Glutamatergic neuron (in vitro differentiated cells): ENCODE measurements at regions not wholly inside any gene's neighbourhood (a gene's known extent, or its start where the extent isn't known, plus 50 kb on each side); places are given as distances from the start of the nearest gene placed in this dataset.
"Not testable (repeated sequence)": the region's sequence is repeated elsewhere in the genome, so short reads cannot be mapped to it uniquely, and the experiment has no call there.

ENCODE experiments used
- DNase-seq: peaks from one replicate; pipeline ENCODE4 v3.0.0; 2022
- H3K27ac Mint-ChIP-seq: one replicate; pipeline ENCODE4 v1.8.0; 2020; ENCODE audit warnings: mild to moderate bottlenecking, mixed read lengths, inconsistent platforms; ENCODE audit not compliant: unreplicated experiment
- H3K27me3 Mint-ChIP-seq: one replicate; pipeline ENCODE4 v1.8.0; 2020; ENCODE audit warnings: mild to moderate bottlenecking, moderate library complexity, mixed read lengths, inconsistent platforms; ENCODE audit not compliant: unreplicated experiment
- H3K36me3 Mint-ChIP-seq: one replicate; pipeline ENCODE4 v1.8.0; 2020; ENCODE audit warnings: mild to moderate bottlenecking, mixed read lengths, inconsistent platforms; ENCODE audit not compliant: unreplicated experiment
- H3K4me1 Mint-ChIP-seq: one replicate; pipeline ENCODE4 v1.8.0; 2020; ENCODE audit warnings: mild to moderate bottlenecking, low read depth, mixed read lengths, inconsistent platforms; ENCODE audit not compliant: unreplicated experiment
- H3K4me3 Mint-ChIP-seq: one replicate; pipeline ENCODE4 v1.8.0; 2020; ENCODE audit warnings: mild to moderate bottlenecking, mixed read lengths, inconsistent platforms; ENCODE audit not compliant: unreplicated experiment
- H3K9me3 Mint-ChIP-seq: one replicate; pipeline ENCODE4 v1.8.0; 2020; ENCODE audit warnings: mild to moderate bottlenecking, moderate library complexity, mixed read lengths, inconsistent platforms; ENCODE audit not compliant: unreplicated experiment
- CTCF ChIP-seq: fragments of 200-600 bp; sonication (generic); IDR thresholded peaks from one replicate; pipeline ENCODE4 v1.5.0; 2021; ENCODE audit not compliant: partially characterized antibody, unreplicated experiment

- DNase-seq: no peak
- no peak overlapping the region for H3K4me3 Mint-ChIP-seq
- no peaks in the 10 kb centered on the region for H3K36me3 Mint-ChIP-seq
- H3K27ac Mint-ChIP-seq: no peak overlapping the region
- H3K27me3 Mint-ChIP-seq: no peaks in the 10 kb centered on the region
- peaks cover 13% of the 10 kb centered on the region for H3K9me3 Mint-ChIP-seq
- H3K4me1 Mint-ChIP-seq: no peaks in the 10 kb centered on the region
- no peak for TF ChIP-seq CTCF
Observed at GRCh38 chr16:35208001-35208935, 1748.9 kb downstream of the TP53TG3F start.

- Mint-ChIP-seq H3K27ac (no peak overlapping the region), H3K4me3 (no peak overlapping the region), H3K9me3 (peaks cover 13% of the 10 kb centered on the region), H3K36me3 (no peaks in the 10 kb centered on the region), H3K27me3 (peaks cover 5% of the 10 kb centered on the region), H3K4me1 (no peaks in the 10 kb centered on the region)
- no peak for TF ChIP-seq CTCF
- DNase-seq: no peak
Observed at GRCh38 chr16:35210681-35211433, 1751.4 kb downstream of the TP53TG3F start.

- H3K9me3 Mint-ChIP-seq: peaks cover 12% of the 10 kb centered on the region
- peaks cover 6% of the 10 kb centered on the region for H3K27me3 Mint-ChIP-seq
- H3K4me3 Mint-ChIP-seq: no peak overlapping the region
- H3K36me3 Mint-ChIP-seq: peaks cover 3% of the 10 kb centered on the region
- no peaks in the 10 kb centered on the region for H3K4me1 Mint-ChIP-seq
- no peak for TF ChIP-seq CTCF
- DNase-seq: no peak
- H3K27ac Mint-ChIP-seq: no peak overlapping the region
Observed at GRCh38 chr16:35214840-35215239, 1755.4 kb downstream of the TP53TG3F start.

GRCh38 chr16:35215287-35215686 is 1755.9 kb downstream of the TP53TG3F start:
- H3K9me3 Mint-ChIP-seq: peaks cover 12% of the 10 kb centered on the region
- H3K36me3 Mint-ChIP-seq: peaks cover 3% of the 10 kb centered on the region

GRCh38 chr16:35216261-35216660 is 1756.8 kb downstream of the TP53TG3F start:
- not testable (repeated sequence) for H3K27me3 Mint-ChIP-seq, H3K36me3 Mint-ChIP-seq, H3K27ac Mint-ChIP-seq, DNase-seq, H3K4me1 Mint-ChIP-seq, H3K4me3 Mint-ChIP-seq
- H3K9me3 Mint-ChIP-seq: peaks cover 12% of the 10 kb centered on the region

More at GRCh38 chr16:35215287-35215686, 1755.9 kb downstream of the TP53TG3F start:
- H3K27me3 Mint-ChIP-seq: peaks cover 6% of the 10 kb centered on the region
- no peak for DNase-seq
- H3K27ac Mint-ChIP-seq: no peak overlapping the region
- no peak for TF ChIP-seq CTCF
- H3K4me1 Mint-ChIP-seq: no peaks in the 10 kb centered on the region
- no peak overlapping the region for H3K4me3 Mint-ChIP-seq
